Amygdala (tissue), 56 donors: ENCODE measurements at regions not wholly inside any gene's neighbourhood (a gene's known extent, or its start where the extent isn't known, plus 50 kb on each side); places are given as distances from the start of the nearest gene placed in this dataset.
A peak's percentile ranks its signal among the peaks of the same experiment; 100 is the strongest.

Source experiments
- DNase-seq, 56 donors: peaks; one replicate each; lab custom pipeline; 2025; lab: John Stamatoyannopoulos, UW

- DNase-seq = no peak
Measured at GRCh38 chr3:16101295-16102186, 72.9 kb upstream of the GALNT15 start.

- DNase-seq = no peak
Measured at GRCh38 chr3:16102187-16102561, 72.3 kb upstream of the GALNT15 start.

GRCh38 chr3:16102905-16103364 is 71.5 kb upstream of the GALNT15 start:
- DNase-seq = no peak

GRCh38 chr3:16103472-16103871 is 71.0 kb upstream of the GALNT15 start:
- DNase-seq = no peak

GRCh38 chr3:16104156-16104555 is 70.3 kb upstream of the GALNT15 start:
- no peak for DNase-seq

- no peak for DNase-seq
Measured at GRCh38 chr3:16106050-16106449, 68.4 kb upstream of the GALNT15 start.

GRCh38 chr3:16108424-16108823 is 66.1 kb upstream of the GALNT15 start:
- DNase-seq = no peak

- no peak for DNase-seq
Measured at GRCh38 chr3:16109929-16110328, 64.6 kb upstream of the GALNT15 start.

GRCh38 chr3:16112910-16113504 is 61.5 kb upstream of the GALNT15 start:
- no peak for DNase-seq

- no peak for DNase-seq
Measured at GRCh38 chr3:16113704-16114103, 60.8 kb upstream of the GALNT15 start.

- DNase-seq = no peak
Measured at GRCh38 chr3:16114429-16114828, 60.1 kb upstream of the GALNT15 start.

- DNase-seq = no peak
Measured at GRCh38 chr3:16114930-16115329, 59.5 kb upstream of the GALNT15 start.

GRCh38 chr3:16118396-16118795 is 56.1 kb upstream of the GALNT15 start:
- no peak for DNase-seq

- DNase-seq = no peak
Measured at GRCh38 chr3:16119887-16120286, 54.6 kb upstream of the GALNT15 start.

- no peak for DNase-seq
Measured at GRCh38 chr3:16121391-16121790, 53.1 kb upstream of the GALNT15 start.

GRCh38 chr3:16122155-16122554 is 52.3 kb upstream of the GALNT15 start:
- peak in 16 of 56 donors; percentile 4 to 44 (median 12) for DNase-seq

GRCh38 chr3:16122661-16123060 is 51.8 kb upstream of the GALNT15 start:
- no peak for DNase-seq

GRCh38 chr3:16124636-16125035 is 49.8 kb upstream of the GALNT15 start:
- no peak for DNase-seq
